HG02798 (cell line): ENCODE measurements at regions not wholly inside any gene's neighbourhood (a gene's known extent, or its start where the extent isn't known, plus 50 kb on each side); places are given as distances from the start of the nearest gene placed in this dataset.
A peak's percentile ranks its signal among the peaks of the same experiment; 100 is the strongest.

Experiments
- ATAC-seq: cut with Tn5 transposase; IDR thresholded peaks from one replicate; pipeline ENCODE4 v1.9.1; 2021; ENCODE audit warnings: mild to moderate bottlenecking; ENCODE audit not compliant: unreplicated experiment, poor library complexity

- ATAC-seq = no peak
Measured at GRCh38 chr5:167688341-167689130, 602.9 kb upstream of the WWC1 start.

GRCh38 chr5:167694325-167695147 is 596.9 kb upstream of the WWC1 start:
- no peak for ATAC-seq

- no peak for ATAC-seq
Measured at GRCh38 chr5:167696558-167697314, 594.7 kb upstream of the WWC1 start.

- ATAC-seq = no peak
Measured at GRCh38 chr5:167699432-167699831, 592.0 kb upstream of the WWC1 start.

GRCh38 chr5:167701051-167701450 is 590.4 kb upstream of the WWC1 start:
- no peak for ATAC-seq

- no peak for ATAC-seq
Measured at GRCh38 chr5:167702014-167702413, 589.4 kb upstream of the WWC1 start.

GRCh38 chr5:167708449-167708848 is 583.0 kb upstream of the WWC1 start:
- ATAC-seq = no peak

GRCh38 chr5:167709625-167710024 is 581.8 kb upstream of the WWC1 start:
- peak; percentile 63 for ATAC-seq

- ATAC-seq = no peak
Measured at GRCh38 chr5:167710444-167711073, 580.9 kb upstream of the WWC1 start.

- ATAC-seq = no peak
Measured at GRCh38 chr5:167712986-167713585, 578.4 kb upstream of the WWC1 start.

- ATAC-seq = no peak
Measured at GRCh38 chr5:167713896-167714295, 577.5 kb upstream of the WWC1 start.

- no peak for ATAC-seq
Measured at GRCh38 chr5:167716126-167716775, 575.2 kb upstream of the WWC1 start.

- ATAC-seq = no peak
Measured at GRCh38 chr5:167720259-167720658, 571.2 kb upstream of the WWC1 start.

GRCh38 chr5:167720676-167721260 is 570.7 kb upstream of the WWC1 start:
- no peak for ATAC-seq

- ATAC-seq = no peak
Measured at GRCh38 chr5:167721926-167722440, 569.5 kb upstream of the WWC1 start.

- peak; percentile 98 for ATAC-seq
Measured at GRCh38 chr5:167723254-167723871, 568.1 kb upstream of the WWC1 start.

- ATAC-seq = no peak
Measured at GRCh38 chr5:167725264-167725663, 566.2 kb upstream of the WWC1 start.

- ATAC-seq = no peak
Measured at GRCh38 chr5:167725741-167726140, 565.7 kb upstream of the WWC1 start.
